NCI-H2029 (cell line): ENCODE measurements at regions not wholly inside any gene's neighbourhood (a gene's known extent, or its start where the extent isn't known, plus 50 kb on each side); places are given as distances from the start of the nearest gene placed in this dataset.

ENCODE experiments used
- DNase-seq: peaks from one replicate; lab custom pipeline; 2025; lab: John Stamatoyannopoulos, UW

- DNase-seq, result no peak
These were observed 300.7 kb upstream of the CLINT1 start for GRCh38 chr5:158159621-158160020.

GRCh38 chr5:158155811-158156505, 297.0 kb upstream of the CLINT1 start:
- DNase-seq, result no peak

GRCh38 chr5:158155067-158155466, 296.1 kb upstream of the CLINT1 start:
- no peak for DNase-seq

GRCh38 chr5:158154226-158155005, 295.5 kb upstream of the CLINT1 start:
- no peak for DNase-seq

GRCh38 chr5:158153508-158153907, 294.6 kb upstream of the CLINT1 start:
- no peak for DNase-seq

GRCh38 chr5:158152136-158152535, 293.2 kb upstream of the CLINT1 start:
- no peak for DNase-seq

GRCh38 chr5:158147227-158147626, 288.3 kb upstream of the CLINT1 start:
- no peak for DNase-seq

- no peak for DNase-seq
These were observed 286.9 kb upstream of the CLINT1 start for GRCh38 chr5:158145827-158146226.

GRCh38 chr5:158143081-158143480, 284.1 kb upstream of the CLINT1 start:
- DNase-seq, result no peak

- no peak for DNase-seq
These were observed 283.2 kb upstream of the CLINT1 start for GRCh38 chr5:158142156-158142555.

GRCh38 chr5:158140120-158140731, 281.3 kb upstream of the CLINT1 start:
- DNase-seq, result no peak

GRCh38 chr5:158139161-158139560, 280.2 kb upstream of the CLINT1 start:
- no peak for DNase-seq

GRCh38 chr5:158135682-158136179, 276.8 kb upstream of the CLINT1 start:
- no peak for DNase-seq

- DNase-seq, result no peak
These were observed 274.4 kb upstream of the CLINT1 start for GRCh38 chr5:158133369-158133768.

- DNase-seq, result no peak
These were observed 268.6 kb upstream of the CLINT1 start for GRCh38 chr5:158127536-158127935.

GRCh38 chr5:158126442-158127405, 267.8 kb upstream of the CLINT1 start:
- no peak for DNase-seq

- DNase-seq, result no peak
These were observed 265.8 kb upstream of the CLINT1 start for GRCh38 chr5:158124606-158125316.

GRCh38 chr5:158123595-158123994, 264.6 kb upstream of the CLINT1 start:
- no peak for DNase-seq

GRCh38 chr5:158121678-158122077, 262.7 kb upstream of the CLINT1 start:
- no peak for DNase-seq

- no peak for DNase-seq
These were observed 261.8 kb upstream of the CLINT1 start for GRCh38 chr5:158120760-158121159.
